ENCODE measurements at regions not wholly inside any gene's neighbourhood (a gene's known extent, or its start where the extent isn't known, plus 50 kb on each side); places are given as distances from the start of the nearest gene placed in this dataset.
"Not testable (repeated sequence)": the region's sequence is repeated elsewhere in the genome, so short reads cannot be mapped to it uniquely, and the experiment has no call there.

DNA sequence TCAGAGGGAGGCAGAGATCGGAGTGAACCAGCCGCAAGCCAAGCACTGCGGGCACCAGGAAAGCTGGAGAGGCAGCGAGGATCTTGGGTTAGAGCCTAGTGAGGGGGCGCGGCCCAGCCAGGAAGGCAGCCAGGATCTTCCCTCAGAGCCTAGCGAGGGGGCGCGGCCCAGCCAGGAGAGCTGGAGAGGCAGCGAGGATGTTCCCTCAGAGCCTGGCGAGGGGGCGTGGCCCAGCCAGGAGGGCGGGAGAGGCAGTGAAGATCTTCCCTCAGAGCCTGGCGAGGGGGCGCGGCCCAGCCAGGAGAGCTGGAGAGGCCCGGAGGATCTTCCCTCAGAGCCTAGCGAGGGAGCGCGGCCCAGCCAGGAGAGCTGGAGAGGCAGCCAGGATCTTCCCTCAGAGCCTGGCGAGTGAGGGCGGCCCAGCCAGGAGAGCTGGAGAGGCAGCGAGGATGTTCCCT, 62.7 kb upstream of the TMEM18 start:
- not testable (repeated sequence) for TF ChIP-seq POLR2A (IDR thresholded peaks at IDR 0.05)
- TF ChIP-seq, protein P1, sequence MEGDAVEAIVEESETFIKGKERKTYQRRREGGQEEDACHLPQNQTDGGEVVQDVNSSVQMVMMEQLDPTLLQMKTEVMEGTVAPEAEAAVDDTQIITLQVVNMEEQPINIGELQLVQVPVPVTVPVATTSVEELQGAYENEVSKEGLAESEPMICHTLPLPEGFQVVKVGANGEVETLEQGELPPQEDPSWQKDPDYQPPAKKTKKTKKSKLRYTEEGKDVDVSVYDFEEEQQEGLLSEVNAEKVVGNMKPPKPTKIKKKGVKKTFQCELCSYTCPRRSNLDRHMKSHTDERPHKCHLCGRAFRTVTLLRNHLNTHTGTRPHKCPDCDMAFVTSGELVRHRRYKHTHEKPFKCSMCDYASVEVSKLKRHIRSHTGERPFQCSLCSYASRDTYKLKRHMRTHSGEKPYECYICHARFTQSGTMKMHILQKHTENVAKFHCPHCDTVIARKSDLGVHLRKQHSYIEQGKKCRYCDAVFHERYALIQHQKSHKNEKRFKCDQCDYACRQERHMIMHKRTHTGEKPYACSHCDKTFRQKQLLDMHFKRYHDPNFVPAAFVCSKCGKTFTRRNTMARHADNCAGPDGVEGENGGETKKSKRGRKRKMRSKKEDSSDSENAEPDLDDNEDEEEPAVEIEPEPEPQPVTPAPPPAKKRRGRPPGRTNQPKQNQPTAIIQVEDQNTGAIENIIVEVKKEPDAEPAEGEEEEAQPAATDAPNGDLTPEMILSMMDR (IDR thresholded peaks at IDR 0.05), result not testable (repeated sequence)
